ENCODE measurements at regions not wholly inside any gene's neighbourhood (a gene's known extent, or its start where the extent isn't known, plus 50 kb on each side); places are given as distances from the start of the nearest gene placed in this dataset.

GRCh38 chr3:116767726-116768125, 58.1 kb downstream of the TUSC7 start:
- DNase-seq, result no peak

GRCh38 chr3:116770815-116771450, 61.4 kb downstream of the TUSC7 start:
- DNase-seq, result peak; percentile 13

- no peak for DNase-seq
These were observed 67.6 kb downstream of the TUSC7 start for GRCh38 chr3:116776880-116777785.

GRCh38 chr3:116785226-116785625, 75.6 kb downstream of the TUSC7 start:
- DNase-seq, result no peak

GRCh38 chr3:116802651-116803050, 93.1 kb downstream of the TUSC7 start:
- DNase-seq, result no peak

GRCh38 chr3:116806351-116806750, 96.8 kb downstream of the TUSC7 start:
- no peak for DNase-seq

GRCh38 chr3:116808725-116809124, 99.1 kb downstream of the TUSC7 start:
- DNase-seq, result no peak

GRCh38 chr3:116809208-116809607, 99.6 kb downstream of the TUSC7 start:
- no peak for DNase-seq

- DNase-seq, result no peak
These were observed 102.2 kb downstream of the TUSC7 start for GRCh38 chr3:116811754-116812153.

- no peak for DNase-seq
These were observed 103.4 kb downstream of the TUSC7 start for GRCh38 chr3:116812949-116813348.

GRCh38 chr3:116815321-116815720, 105.7 kb downstream of the TUSC7 start:
- DNase-seq, result no peak

- no peak for DNase-seq
These were observed 106.4 kb downstream of the TUSC7 start for GRCh38 chr3:116815831-116816588.

GRCh38 chr3:116821371-116821770, 111.8 kb downstream of the TUSC7 start:
- DNase-seq, result no peak

- no peak for DNase-seq
These were observed 114.6 kb downstream of the TUSC7 start for GRCh38 chr3:116824208-116824607.

- no peak for DNase-seq
These were observed 123.6 kb downstream of the TUSC7 start for GRCh38 chr3:116833202-116833601.

GRCh38 chr3:116834816-116835215, 125.2 kb downstream of the TUSC7 start:
- DNase-seq, result no peak

- DNase-seq, result no peak
These were observed 126.1 kb downstream of the TUSC7 start for GRCh38 chr3:116835658-116836057.

GRCh38 chr3:116836286-116836685, 126.7 kb downstream of the TUSC7 start:
- no peak for DNase-seq

- DNase-seq, result no peak
These were observed 127.9 kb downstream of the TUSC7 start for GRCh38 chr3:116837483-116837882.

- no peak for DNase-seq
These were observed 131.6 kb downstream of the TUSC7 start for GRCh38 chr3:116841003-116841735.

- DNase-seq, result no peak
These were observed 132.8 kb downstream of the TUSC7 start for GRCh38 chr3:116842254-116842957.

- DNase-seq, result no peak
These were observed 138.8 kb downstream of the TUSC7 start for GRCh38 chr3:116848248-116848829.

All from CD4-positive, alpha-beta T cell treated with Interferon gamma for 1 hour (primary cell).